ENCODE measurements at regions not wholly inside any gene's neighbourhood (a gene's known extent, or its start where the extent isn't known, plus 50 kb on each side); places are given as distances from the start of the nearest gene placed in this dataset.

GRCh38 chr9:95816716-95817115 lies 58.8 kb upstream of the ERCC6L2 start:
- no peak overlapping the region for H3K4me3 Mint-ChIP-seq (ENCODE audit: low read depth)
- DNase-seq (ENCODE audit: low spot score, unreplicated experiment), result no peak

DNA sequence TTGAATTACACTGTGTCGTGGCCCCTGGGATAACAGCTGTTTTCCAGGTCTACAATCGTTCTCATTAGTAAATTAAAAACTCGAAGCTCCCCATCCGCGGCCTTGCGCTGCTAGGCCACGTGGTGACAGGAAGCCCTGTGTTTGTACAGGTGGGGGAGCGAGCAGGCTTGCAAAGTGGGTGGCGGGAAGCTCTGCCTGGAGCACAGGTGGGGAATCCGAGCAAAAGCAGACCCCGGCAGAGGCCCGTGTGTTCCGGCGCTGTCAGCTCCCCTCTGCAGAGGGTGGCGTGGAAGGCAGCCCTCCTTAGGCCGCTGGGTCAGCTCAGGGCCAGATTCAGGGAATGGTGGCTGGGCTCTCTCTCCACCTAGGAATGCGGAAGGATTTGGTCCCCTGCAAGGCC lies 59.5 kb upstream of the ERCC6L2 start:
- H3K4me3 Mint-ChIP-seq (ENCODE audit: low read depth), result no peak overlapping the region
- DNase-seq (ENCODE audit: low spot score, unreplicated experiment), result no peak
- peaks cover 6% of the 10 kb centered on the region for H3K4me1 Mint-ChIP-seq (ENCODE audit: low read depth)
- peaks cover 4% of the 10 kb centered on the region for H3K9me3 Mint-ChIP-seq (ENCODE audit: low read depth)
- no peak overlapping the region for H3K27ac Mint-ChIP-seq
- TF ChIP-seq CTCF (IDR thresholded peaks at IDR 0.05; ENCODE audit: unreplicated experiment), result no peak
- peaks cover 3% of the 10 kb centered on the region for H3K27me3 Mint-ChIP-seq
- peaks cover 6% of the 10 kb centered on the region for H3K36me3 Mint-ChIP-seq (ENCODE audit: insufficient read depth)

More at GRCh38 chr9:95816716-95817115, 58.8 kb upstream of the ERCC6L2 start:
- peaks cover 4% of the 10 kb centered on the region for H3K9me3 Mint-ChIP-seq (ENCODE audit: low read depth)
- H3K4me1 Mint-ChIP-seq (ENCODE audit: low read depth), result peaks cover 6% of the 10 kb centered on the region
- TF ChIP-seq CTCF (IDR thresholded peaks at IDR 0.05; ENCODE audit: unreplicated experiment), result no peak
- H3K36me3 Mint-ChIP-seq (ENCODE audit: insufficient read depth), result peaks cover 6% of the 10 kb centered on the region
- H3K27ac Mint-ChIP-seq, result no peak overlapping the region
- peaks cover 3% of the 10 kb centered on the region for H3K27me3 Mint-ChIP-seq

- Mint-ChIP-seq H3K27ac (no peak overlapping the region), H3K36me3 (ENCODE audit: insufficient read depth) (peaks cover 6% of the 10 kb centered on the region), H3K9me3 (ENCODE audit: low read depth) (peaks cover 4% of the 10 kb centered on the region), H3K4me1 (ENCODE audit: low read depth) (peaks cover 6% of the 10 kb centered on the region), H3K27me3 (peaks cover 3% of the 10 kb centered on the region), H3K4me3 (ENCODE audit: low read depth) (no peak overlapping the region)
- TF ChIP-seq CTCF (IDR thresholded peaks at IDR 0.05; ENCODE audit: unreplicated experiment), result no peak
- DNase-seq (ENCODE audit: low spot score, unreplicated experiment), result no peak
Measured at GRCh38 chr9:95815133-95815532, 60.4 kb upstream of the ERCC6L2 start.

DNA sequence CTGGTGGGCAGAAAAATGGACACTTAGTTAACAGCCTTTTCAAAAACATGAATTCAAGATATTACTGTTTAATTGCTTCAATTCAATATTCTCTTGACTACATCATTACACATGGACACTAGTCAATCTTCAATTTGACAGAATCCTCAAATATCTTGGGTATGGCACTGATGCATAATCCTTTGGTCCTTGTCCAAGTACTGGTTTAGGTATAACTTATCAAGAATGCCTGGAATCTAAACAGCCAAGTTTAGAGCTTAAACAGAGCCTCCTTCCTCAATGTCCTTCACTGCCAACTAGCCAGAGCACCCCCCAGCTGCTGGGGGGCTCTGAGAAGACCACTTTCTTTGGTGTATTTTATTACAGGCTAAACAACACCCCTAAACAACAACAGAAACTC lies 61.6 kb upstream of the ERCC6L2 start:
- Mint-ChIP-seq H3K9me3 (ENCODE audit: low read depth) (peaks cover 4% of the 10 kb centered on the region), H3K36me3 (ENCODE audit: insufficient read depth) (peaks cover 6% of the 10 kb centered on the region), H3K27me3 (peaks cover 3% of the 10 kb centered on the region), H3K4me3 (ENCODE audit: low read depth) (no peak overlapping the region), H3K4me1 (ENCODE audit: low read depth) (peaks cover 6% of the 10 kb centered on the region), H3K27ac (no peak overlapping the region)
- no peak for DNase-seq (ENCODE audit: low spot score, unreplicated experiment)
- no peak for TF ChIP-seq CTCF (IDR thresholded peaks at IDR 0.05; ENCODE audit: unreplicated experiment)

- H3K4me1 Mint-ChIP-seq (ENCODE audit: low read depth), result peaks cover 13% of the 10 kb centered on the region
- peaks cover 4% of the 10 kb centered on the region for H3K9me3 Mint-ChIP-seq (ENCODE audit: low read depth)
Measured at GRCh38 chr9:95810814-95811213, 64.7 kb upstream of the ERCC6L2 start.

More at GRCh38 chr9:95810814-95811213, 64.7 kb upstream of the ERCC6L2 start:
- TF ChIP-seq CTCF (IDR thresholded peaks at IDR 0.05; ENCODE audit: unreplicated experiment), result no peak
- Mint-ChIP-seq H3K4me3 (ENCODE audit: low read depth) (no peak overlapping the region), H3K27me3 (peaks cover 3% of the 10 kb centered on the region), H3K36me3 (ENCODE audit: insufficient read depth) (peaks cover 6% of the 10 kb centered on the region), H3K27ac (no peak overlapping the region)
- no peak for DNase-seq (ENCODE audit: low spot score, unreplicated experiment)
